ES-I3 (cell line): ENCODE measurements at regions not wholly inside any gene's neighbourhood (a gene's known extent, or its start where the extent isn't known, plus 50 kb on each side); places are given as distances from the start of the nearest gene placed in this dataset.

ENCODE experiments used
- H3K36me3 ChIP-seq: 2 replicates; pipeline ENCODE4 v1.6.1; 2013; ENCODE audit warnings: mild to moderate bottlenecking, low read length, control low read depth, moderate library complexity; ENCODE audit not compliant: insufficient read depth
- H3K4me1 ChIP-seq: 2 replicates; pipeline ENCODE4 v1.6.1; 2013; ENCODE audit warnings: mild to moderate bottlenecking, control low read depth, low read length; ENCODE audit not compliant: insufficient read depth
- H3K9ac ChIP-seq: 2 replicates; pipeline ENCODE4 v1.6.1; 2013; ENCODE audit warnings: low read depth, mild to moderate bottlenecking, low read length, moderate library complexity
- H3K9me3 ChIP-seq: 2 replicates; pipeline ENCODE4 v1.6.1; 2013; ENCODE audit warnings: mild to moderate bottlenecking, low read length, moderate library complexity; ENCODE audit not compliant: control insufficient read depth, insufficient read depth

DNA sequence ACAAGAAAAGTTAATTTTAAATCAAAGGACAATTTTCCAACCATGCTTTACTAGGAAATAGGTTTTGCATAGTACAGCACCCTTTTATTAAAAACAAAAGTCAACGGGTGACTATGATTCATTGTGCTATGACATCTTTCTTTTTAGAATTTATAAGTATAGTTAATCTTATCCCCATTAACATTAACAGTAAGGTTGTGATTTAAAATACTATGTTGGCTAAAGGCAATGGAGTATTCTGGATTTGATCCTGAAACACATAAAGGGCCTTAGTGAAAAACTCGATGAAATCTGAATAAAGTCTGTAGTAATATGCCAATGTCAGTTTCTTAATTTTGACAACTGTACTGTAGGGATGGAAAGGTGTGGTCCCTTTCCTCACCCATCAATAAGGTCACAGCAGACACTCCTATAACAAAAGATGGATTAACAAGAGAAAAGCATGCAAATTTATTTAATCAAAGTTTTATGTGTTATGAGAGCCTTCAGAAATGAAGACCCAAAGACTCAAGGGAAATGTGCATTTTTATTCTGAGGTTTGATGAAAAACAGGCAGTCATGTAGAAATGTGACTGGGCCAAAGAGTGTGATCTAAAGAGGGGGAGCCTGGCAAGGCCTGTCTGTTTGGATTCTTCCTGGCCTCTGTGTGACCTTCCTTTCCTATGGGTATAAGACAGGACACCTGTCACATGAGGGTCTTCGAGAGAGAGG is 731.4 kb downstream of the TSN start:
- Histone ChIP-seq H3K36me3 (no peaks in the 10 kb centered on the region), H3K9me3 (no peaks in the 10 kb centered on the region), H3K4me1 (no peaks in the 10 kb centered on the region; the same call in 1 of the 2 replicates), H3K9ac (no peak overlapping the region)

DNA sequence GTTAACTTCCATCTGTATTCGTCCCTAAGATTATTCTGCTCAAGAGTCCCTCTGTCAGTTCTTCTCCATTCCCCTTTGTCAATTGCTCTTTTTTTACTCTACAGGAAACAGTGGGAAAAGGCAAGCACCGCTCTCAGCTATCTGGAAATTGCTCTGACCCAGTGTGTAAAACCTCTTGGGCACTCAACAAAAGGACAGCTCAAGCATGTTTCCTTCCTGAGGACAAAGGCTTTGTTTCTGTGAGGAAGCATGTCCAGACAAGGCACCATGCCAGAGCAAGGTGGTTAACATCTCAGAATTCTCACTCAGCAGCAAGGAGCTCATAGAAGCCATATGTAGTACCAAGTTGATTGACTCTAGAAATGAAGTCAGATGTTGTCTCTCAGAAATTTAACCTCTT is 735.6 kb downstream of the TSN start:
- H3K36me3 ChIP-seq = no peaks in the 10 kb centered on the region
- no peaks in the 10 kb centered on the region; the same call in 1 of the 2 replicates for H3K4me1 ChIP-seq
- H3K9me3 ChIP-seq = no peaks in the 10 kb centered on the region
- no peak overlapping the region for H3K9ac ChIP-seq

GRCh38 chr2:122500316-122501105 is 745.1 kb downstream of the TSN start:
- Histone ChIP-seq H3K4me1 (no peaks in the 10 kb centered on the region), H3K9ac (no peak overlapping the region), H3K9me3 (no peaks in the 10 kb centered on the region), H3K36me3 (no peaks in the 10 kb centered on the region)

DNA sequence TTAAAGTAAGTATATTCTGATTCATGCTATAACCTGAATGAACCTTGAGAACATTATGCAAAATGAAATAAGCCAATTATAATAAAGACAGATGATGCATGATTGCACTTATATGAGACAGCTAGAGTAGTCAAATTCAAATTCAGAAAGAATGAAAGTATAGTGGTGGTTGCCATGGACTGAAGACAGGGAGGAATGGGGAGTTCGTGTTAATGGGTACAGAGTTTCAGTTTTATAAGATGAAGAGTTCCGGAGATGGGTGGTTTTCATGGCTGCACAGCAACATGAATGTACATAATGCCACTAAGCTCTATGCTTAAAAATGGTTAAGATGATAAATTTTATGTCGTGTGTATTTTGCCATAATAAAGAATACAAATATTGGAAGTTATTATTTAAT is 751.2 kb downstream of the TSN start:
- Histone ChIP-seq H3K9ac (no peak overlapping the region), H3K36me3 (no peaks in the 10 kb centered on the region), H3K4me1 (no peaks in the 10 kb centered on the region), H3K9me3 (no peaks in the 10 kb centered on the region)

GRCh38 chr2:122507261-122507660 is 751.8 kb downstream of the TSN start:
- Histone ChIP-seq H3K9me3 (no peaks in the 10 kb centered on the region), H3K9ac (no peak overlapping the region), H3K4me1 (no peaks in the 10 kb centered on the region), H3K36me3 (no peaks in the 10 kb centered on the region)

GRCh38 chr2:122512091-122512490 is 756.6 kb downstream of the TSN start:
- no peaks in the 10 kb centered on the region for H3K9me3 ChIP-seq
- H3K9ac ChIP-seq = no peak overlapping the region
- peaks cover 8% of the 10 kb centered on the region for H3K4me1 ChIP-seq
- no peaks in the 10 kb centered on the region for H3K36me3 ChIP-seq

DNA sequence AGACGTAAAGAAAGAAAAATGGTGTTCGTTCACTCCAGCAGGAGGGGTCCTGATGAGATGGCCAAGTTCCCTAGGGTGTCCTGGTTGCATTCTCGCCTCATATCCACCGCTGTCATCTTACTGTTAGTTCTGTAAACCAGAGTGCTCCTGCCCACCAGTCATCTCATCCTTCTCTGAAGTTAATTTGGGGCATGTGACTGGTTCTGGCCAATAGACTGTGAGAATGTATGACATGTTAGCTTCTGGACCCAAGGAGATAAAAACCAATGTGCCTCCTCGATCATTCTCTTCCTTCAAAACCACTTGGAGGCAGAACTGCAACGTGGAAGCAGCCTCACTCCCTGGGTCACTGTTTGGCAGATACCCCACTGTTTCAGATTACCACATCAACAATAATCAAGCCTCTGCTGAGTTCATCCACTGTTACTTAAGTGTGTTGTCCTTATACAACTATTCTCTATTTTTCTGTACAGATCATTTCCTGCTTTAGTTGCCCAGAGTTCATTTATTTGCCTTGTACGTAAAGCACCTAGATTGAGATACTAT is 759.1 kb downstream of the TSN start:
- no peaks in the 10 kb centered on the region for H3K36me3 ChIP-seq
- H3K4me1 ChIP-seq = peaks cover 20% of the 10 kb centered on the region
- H3K9ac ChIP-seq = no peak overlapping the region
- H3K9me3 ChIP-seq = peaks cover 3% of the 10 kb centered on the region

DNA sequence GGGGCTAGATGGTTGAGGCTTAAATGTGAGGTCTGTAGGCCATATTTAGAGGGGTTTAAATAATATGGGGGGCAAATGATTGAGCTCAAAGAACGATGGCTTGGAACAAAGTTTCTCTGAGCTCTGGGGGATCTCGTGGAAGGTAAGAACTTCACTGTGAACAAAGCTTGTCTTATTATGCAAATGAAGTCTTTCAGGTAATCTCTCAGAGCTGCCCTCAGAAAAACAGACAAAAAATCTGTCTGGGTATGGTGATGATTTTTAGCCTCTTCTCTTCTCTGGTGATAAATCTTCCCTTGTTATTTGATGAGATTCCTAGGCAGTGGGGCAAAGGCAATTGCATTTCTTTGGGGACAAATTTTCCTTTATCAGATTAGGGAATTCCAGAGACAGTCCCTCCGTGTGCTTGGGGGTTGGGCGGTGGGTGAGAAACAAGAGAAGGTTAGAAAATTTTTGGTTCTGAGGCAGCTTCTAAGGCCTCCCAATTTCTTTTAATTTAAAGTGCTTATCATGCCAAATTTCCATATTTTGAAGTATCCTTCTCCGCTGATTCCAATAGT is 760.4 kb downstream of the TSN start:
- Histone ChIP-seq H3K36me3 (no peaks in the 10 kb centered on the region), H3K9ac (no peak overlapping the region), H3K9me3 (peaks cover 10% of the 10 kb centered on the region), H3K4me1 (peaks cover 20% of the 10 kb centered on the region)

DNA sequence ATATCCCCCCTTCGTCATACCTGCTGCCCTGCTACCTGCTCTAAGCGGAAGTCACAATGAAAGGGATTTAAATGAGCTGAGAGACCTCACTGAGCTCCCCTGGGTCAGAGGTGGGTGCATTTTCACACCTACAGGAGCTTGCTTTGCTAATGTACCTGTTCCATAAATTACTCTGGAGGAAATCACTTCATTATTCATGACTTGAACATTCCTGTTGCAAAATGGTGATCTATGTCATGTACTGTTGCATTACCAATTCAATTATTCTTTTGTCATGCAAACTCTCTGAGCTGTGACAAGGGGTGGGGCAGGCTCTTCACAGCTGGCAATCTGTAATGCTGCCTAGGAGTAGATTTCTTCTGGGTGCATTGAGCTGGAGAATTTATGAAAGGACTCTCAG is 761.3 kb downstream of the TSN start:
- Histone ChIP-seq H3K9me3 (peaks cover 10% of the 10 kb centered on the region), H3K9ac (no peak overlapping the region), H3K36me3 (no peaks in the 10 kb centered on the region), H3K4me1 (peaks cover 20% of the 10 kb centered on the region)

DNA sequence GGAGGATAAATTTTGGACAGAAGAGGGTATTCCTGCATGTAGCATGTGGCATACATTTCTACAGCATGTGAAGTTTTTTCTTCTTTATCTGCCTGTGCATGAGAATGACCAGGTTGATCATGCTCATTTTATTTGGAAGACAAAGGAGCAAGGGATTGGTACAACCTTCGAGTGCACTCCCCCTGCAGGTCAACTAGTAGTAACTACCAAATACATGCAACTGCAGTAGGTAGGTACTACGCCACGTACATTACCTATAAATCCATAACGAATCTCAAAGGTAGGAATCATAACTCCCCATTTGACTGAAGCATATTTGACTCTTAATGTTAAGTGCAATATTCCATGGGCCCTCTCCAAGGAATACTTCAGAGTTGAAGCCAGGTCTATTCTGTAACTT is 763.9 kb downstream of the TSN start:
- peaks cover 10% of the 10 kb centered on the region for H3K9me3 ChIP-seq
- peaks cover 20% of the 10 kb centered on the region for H3K4me1 ChIP-seq
- no peak overlapping the region for H3K9ac ChIP-seq
- no peaks in the 10 kb centered on the region for H3K36me3 ChIP-seq

GRCh38 chr2:122519821-122520611 is 764.6 kb downstream of the TSN start:
- no peak overlapping the region for H3K9ac ChIP-seq
- no peaks in the 10 kb centered on the region for H3K36me3 ChIP-seq
- H3K4me1 ChIP-seq = peaks cover 17% of the 10 kb centered on the region
- H3K9me3 ChIP-seq = peaks cover 10% of the 10 kb centered on the region

- Histone ChIP-seq H3K36me3 (no peaks in the 10 kb centered on the region), H3K9me3 (peaks cover 10% of the 10 kb centered on the region), H3K9ac (no peak overlapping the region), H3K4me1 (peaks cover 4% of the 10 kb centered on the region; the same call in 1 of the 2 replicates)
Observed at GRCh38 chr2:122523143-122523542, 767.7 kb downstream of the TSN start.

GRCh38 chr2:122523981-122524380 is 768.5 kb downstream of the TSN start:
- no peaks in the 10 kb centered on the region for H3K36me3 ChIP-seq

GRCh38 chr2:122525336-122525735 is 769.9 kb downstream of the TSN start:
- Histone ChIP-seq H3K9ac (no peak overlapping the region), H3K4me1 (no peaks in the 10 kb centered on the region), H3K36me3 (no peaks in the 10 kb centered on the region), H3K9me3 (no peaks in the 10 kb centered on the region)

More at GRCh38 chr2:122523981-122524380, 768.5 kb downstream of the TSN start:
- Histone ChIP-seq H3K9ac (no peak overlapping the region), H3K9me3 (peaks cover 10% of the 10 kb centered on the region), H3K4me1 (no peaks in the 10 kb centered on the region)
